Right lobe of liver (tissue), 6 donors: ENCODE measurements at regions not wholly inside any gene's neighbourhood (a gene's known extent, or its start where the extent isn't known, plus 50 kb on each side); places are given as distances from the start of the nearest gene placed in this dataset.

Experiments used
- ATAC-seq, 4 donors: fragments of 200-7000 bp; cut with Tn5 transposase; one replicate each; pipeline ENCODE4 v1.9.1; 2020; ENCODE audit warnings: mild to moderate bottlenecking in 4 of 4, moderate library complexity in 4 of 4
- DNase-seq, 3 donors: peaks; one replicate each; pipeline ENCODE4 v3.0.0-alpha.2; 2020
- H3K27ac ChIP-seq, 3 donors: fragments of 200-600 bp; one replicate each; pipeline ENCODE4 v1.8.0; 2022
- H3K27me3 ChIP-seq, 2 donors: fragments of 200-600 bp; one replicate each; pipeline ENCODE4 v1.8.0; 2022
- H3K36me3 ChIP-seq, 4 donors: fragments of 200-600 bp; sonication (generic) in 1 of 4; one replicate each; pipeline versions ENCODE4 v1.5.1 to v1.8.0; 2017 to 2022; ENCODE audit warnings: control low read depth in 1 of 4
- H3K4me1 ChIP-seq, 4 donors: fragments of 200-600 bp; sonication (generic) in 1 of 4; one replicate each; pipeline versions ENCODE4 v1.5.1 to v1.8.0; 2017 to 2022; ENCODE audit warnings: control low read depth in 1 of 4
- H3K4me3 ChIP-seq, 3 donors: fragments of 200-600 bp; one replicate each; pipeline ENCODE4 v1.8.0; 2022
- H3K9me3 ChIP-seq, 4 donors: fragments of 200-600 bp; sonication (generic) in 1 of 4; one replicate each; pipeline versions ENCODE4 v1.5.1 to v1.8.0; 2017 to 2022; ENCODE audit warnings: control low read depth in 1 of 4
- POLR2A ChIP-seq: fragments of 450-650 bp; IDR thresholded peaks from one replicate; pipeline ENCODE4 v1.6.1; 2017; ENCODE audit warnings: antibody characterized with exemption, mild to moderate bottlenecking
- WGBS: methylation state at CpG from one replicate; pipeline ENCODE4 v1.1.6; 2018; ENCODE audit warnings: low coverage, low lambda C conversion rate; ENCODE audit not compliant: insufficient coverage; ENCODE audit errors: missing lambda C conversion rate; 5-methylcytosine and 5-hydroxymethylcytosine counted together
- intact Hi-C, 2 donors: fragments of 100-400 bp; cut with DNase I; formaldehyde crosslinking; loops; one replicate each; pipeline versions ENCODE4 v1.11.2 to v1.14.1; 2022
- TF ChIP-seq, protein P1 (sequence below), 4 donors: fragments of 200-600 bp in 3 of 4; fragments of 450-650 bp in 1 of 4; IDR thresholded peaks; one replicate each; pipeline versions ENCODE4 v1.5.1 to v1.8.0; 2016 to 2022; ENCODE audit warnings: antibody characterized with exemption in 4 of 4, mild to moderate bottlenecking in 2 of 4
- donor health status: DM: no; HTN: yes; CAD: no.
- donor health status: DM: no; HTN: no; CAD: no.
- donor health status: DM: no; HTN: no; CAD: no.
- donor health status: DM: no; HTN: yes; CAD: no.
- donor health status: DM: no; HTN: yes; CAD: no.

GRCh38 chr12:131351319-131352028 lies 359.4 kb upstream of the SFSWAP start:
- TF ChIP-seq, protein P1, sequence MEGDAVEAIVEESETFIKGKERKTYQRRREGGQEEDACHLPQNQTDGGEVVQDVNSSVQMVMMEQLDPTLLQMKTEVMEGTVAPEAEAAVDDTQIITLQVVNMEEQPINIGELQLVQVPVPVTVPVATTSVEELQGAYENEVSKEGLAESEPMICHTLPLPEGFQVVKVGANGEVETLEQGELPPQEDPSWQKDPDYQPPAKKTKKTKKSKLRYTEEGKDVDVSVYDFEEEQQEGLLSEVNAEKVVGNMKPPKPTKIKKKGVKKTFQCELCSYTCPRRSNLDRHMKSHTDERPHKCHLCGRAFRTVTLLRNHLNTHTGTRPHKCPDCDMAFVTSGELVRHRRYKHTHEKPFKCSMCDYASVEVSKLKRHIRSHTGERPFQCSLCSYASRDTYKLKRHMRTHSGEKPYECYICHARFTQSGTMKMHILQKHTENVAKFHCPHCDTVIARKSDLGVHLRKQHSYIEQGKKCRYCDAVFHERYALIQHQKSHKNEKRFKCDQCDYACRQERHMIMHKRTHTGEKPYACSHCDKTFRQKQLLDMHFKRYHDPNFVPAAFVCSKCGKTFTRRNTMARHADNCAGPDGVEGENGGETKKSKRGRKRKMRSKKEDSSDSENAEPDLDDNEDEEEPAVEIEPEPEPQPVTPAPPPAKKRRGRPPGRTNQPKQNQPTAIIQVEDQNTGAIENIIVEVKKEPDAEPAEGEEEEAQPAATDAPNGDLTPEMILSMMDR (IDR thresholded peaks at IDR 0.05), result no peak
- no peak for TF ChIP-seq POLR2A
- no peak for DNase-seq
- Histone ChIP-seq H3K4me1 (no peaks in the 10 kb centered on the region), H3K4me3 (no peak overlapping the region), H3K36me3 (no peaks in the 10 kb centered on the region), H3K27me3 (no peaks in the 10 kb centered on the region), H3K27ac (no peak overlapping the region), H3K9me3 (no peaks in the 10 kb centered on the region)
- ATAC-seq, result peak in 1 of 4 donors; percentile 8
- WGBS, result 61% methylated on average over 2 of the region's 5 CpGs
- intact Hi-C loops, result no loop called here

- H3K27me3 ChIP-seq, result no peaks in the 10 kb centered on the region
- no peaks in the 10 kb centered on the region for H3K4me1 ChIP-seq
- H3K4me3 ChIP-seq, result no peak overlapping the region
- no peaks in the 10 kb centered on the region for H3K9me3 ChIP-seq
- intact Hi-C loops, result no loop called here
- DNase-seq, result no peak
- WGBS, result 93% methylated on average over 4 of the region's 21 CpGs
- H3K36me3 ChIP-seq, result no peaks in the 10 kb centered on the region
- no peak overlapping the region for H3K27ac ChIP-seq
- TF ChIP-seq, protein P1 (IDR thresholded peaks at IDR 0.05), result no peak
- TF ChIP-seq POLR2A, result no peak
- no peak for ATAC-seq
Measured at GRCh38 chr12:131352296-131352900, 358.5 kb upstream of the SFSWAP start.

GRCh38 chr12:131353376-131353775 lies 357.5 kb upstream of the SFSWAP start:
- no peaks in the 10 kb centered on the region for H3K9me3 ChIP-seq
- TF ChIP-seq, protein P1 (IDR thresholded peaks at IDR 0.05), result no peak
- no peak for TF ChIP-seq POLR2A
- H3K4me1 ChIP-seq, result no peaks in the 10 kb centered on the region
- no CpG with 5 or more reads among the region's 2 CpGs for WGBS
- ATAC-seq, result no peak
- no peaks in the 10 kb centered on the region for H3K36me3 ChIP-seq
- intact Hi-C loops, result no loop called here
- no peak for DNase-seq
- H3K27ac ChIP-seq, result no peak overlapping the region
- no peaks in the 10 kb centered on the region for H3K27me3 ChIP-seq
- H3K4me3 ChIP-seq, result no peak overlapping the region

DNA sequence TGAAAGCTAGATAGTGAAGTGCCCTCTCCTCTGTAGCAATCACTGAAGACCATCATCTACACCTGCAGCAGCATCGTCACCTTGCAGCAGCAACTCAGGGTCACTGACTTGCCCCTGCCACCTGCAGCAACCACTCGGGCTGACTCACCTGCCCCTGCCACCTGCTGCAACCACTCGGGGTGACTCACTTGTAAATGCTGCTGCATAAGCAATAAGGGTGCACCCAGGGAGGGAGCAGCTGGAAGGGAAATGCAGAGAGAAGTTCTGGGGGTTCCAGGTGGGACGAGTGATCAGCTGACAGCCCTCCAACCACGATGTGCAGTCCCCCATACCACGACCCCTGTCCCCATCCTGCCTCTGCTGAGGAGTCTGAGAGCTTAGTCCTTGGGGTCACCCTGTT lies 357.1 kb upstream of the SFSWAP start:
- Histone ChIP-seq H3K4me1 (no peaks in the 10 kb centered on the region), H3K4me3 (no peak overlapping the region), H3K27me3 (no peaks in the 10 kb centered on the region), H3K36me3 (no peaks in the 10 kb centered on the region), H3K27ac (no peak overlapping the region), H3K9me3 (no peaks in the 10 kb centered on the region)
- intact Hi-C loops, result no loop called here
- TF ChIP-seq, protein P1 (IDR thresholded peaks at IDR 0.05), result no peak
- no peak for TF ChIP-seq POLR2A
- DNase-seq, result no peak
- ATAC-seq, result no peak
- WGBS, result 32% methylated on average over 3 of the region's 6 CpGs
